Neural cell (in vitro differentiated cells): ENCODE measurements at regions not wholly inside any gene's neighbourhood (a gene's known extent, or its start where the extent isn't known, plus 50 kb on each side); places are given as distances from the start of the nearest gene placed in this dataset.

Experiments used
- H2AFZ ChIP-seq: fragments of 200-600, 300-800 bp; sonication (generic), shearing (Covaris generic); 2 replicates; pipeline ENCODE4 v1.6.0; 2014; ENCODE audit warnings: low read depth, mild to moderate bottlenecking, antibody characterized with exemption, low read length, moderate library complexity
- H3F3A ChIP-seq: fragments of 200-600 bp; shearing (Covaris generic); 2 replicates; pipeline ENCODE4 v1.6.1; 2016; ENCODE audit warnings: mild to moderate bottlenecking, moderate library complexity, mixed read lengths, antibody characterized with exemption, low read length; ENCODE audit not compliant: insufficient read depth, poor library complexity, severe bottlenecking
- H3K27ac ChIP-seq: fragments of 200-600, 300-800 bp; sonication (generic), shearing (Covaris generic); 2 replicates; pipeline ENCODE4 v1.5.1; 2014; ENCODE audit warnings: mild to moderate bottlenecking, low read length, moderate library complexity
- H3K27me3 ChIP-seq: fragments of 300-800, 200-600 bp; sonication (generic), shearing (Covaris generic); 2 replicates; pipeline ENCODE4 v1.6.0; 2014; ENCODE audit warnings: mild to moderate bottlenecking, low read depth, low read length, moderate library complexity; ENCODE audit not compliant: insufficient read depth
- H3K36me3 ChIP-seq: fragments of 300-800, 200-600 bp; sonication (generic), shearing (Covaris generic); 2 replicates; pipeline ENCODE4 v1.5.1; 2014; ENCODE audit warnings: mild to moderate bottlenecking, antibody characterized with exemption, low read length, moderate library complexity; ENCODE audit not compliant: insufficient read depth
- H3K4me2 ChIP-seq: fragments of 300-800, 200-600 bp; sonication (generic), shearing (Covaris generic); 2 replicates; pipeline ENCODE4 v1.6.0; 2014; ENCODE audit warnings: mild to moderate bottlenecking, low read length
- H3K4me3 ChIP-seq: fragments of 300-800, 200-600 bp; sonication (generic), shearing (Covaris generic); 2 replicates; pipeline ENCODE4 v1.5.1; 2014; ENCODE audit warnings: mild to moderate bottlenecking, low read length, moderate library complexity
- H3K79me2 ChIP-seq: fragments of 200-600 bp; shearing (Covaris generic); replicated peaks from 2 replicates; pipeline ENCODE4 v1.6.0; 2014; ENCODE audit warnings: mild to moderate bottlenecking, low read length, moderate library complexity; ENCODE audit not compliant: insufficient read depth
- H3K9ac ChIP-seq: fragments of 300-800, 200-600 bp; sonication (generic), shearing (Covaris generic); 2 replicates; pipeline ENCODE4 v1.6.1; 2016; ENCODE audit warnings: mild to moderate bottlenecking, low read length, mixed read lengths
- H3K9me2 ChIP-seq: fragments of 200-600 bp; shearing (Covaris generic); 2 replicates; pipeline ENCODE4 v1.6.1; 2016; ENCODE audit warnings: mild to moderate bottlenecking, low read length, mixed read lengths; ENCODE audit not compliant: insufficient read depth
- H3K9me3 ChIP-seq: fragments of 200-600, 300-800 bp; sonication (generic), shearing (Covaris generic); 2 replicates; pipeline ENCODE4 v1.6.1; 2016; ENCODE audit warnings: mild to moderate bottlenecking, mixed run types, low read length, moderate library complexity, mixed read lengths
- H4K20me1 ChIP-seq: fragments of 200-600 bp; shearing (Covaris generic); 2 replicates; pipeline ENCODE4 v1.6.1; 2016; ENCODE audit warnings: mild to moderate bottlenecking, mixed run types; ENCODE audit not compliant: insufficient read depth
- CTCF ChIP-seq: fragments of 450-650 bp; IDR thresholded peaks from 2 replicates; pipeline ENCODE4 v1.5.1; 2014; ENCODE audit warnings: antibody characterized with exemption, mild to moderate bottlenecking, moderate library complexity; ENCODE audit not compliant: poor library complexity, severe bottlenecking
- EP300 ChIP-seq: fragments of 450-650 bp; conservative IDR thresholded peaks from 2 replicates; pipeline ENCODE4 v1.6.1; 2014; ENCODE audit warnings: antibody characterized with exemption, mild to moderate bottlenecking, moderate library complexity; ENCODE audit not compliant: poor library complexity, severe bottlenecking
- EZH2 ChIP-seq: fragments of 200-600, 300-800 bp; shearing (Covaris generic), sonication (generic); IDR thresholded peaks from 2 replicates; pipeline ENCODE4 v1.6.1; 2014; ENCODE audit warnings: antibody characterized with exemption, low read length, borderline replicate concordance, mild to moderate bottlenecking; ENCODE audit not compliant: insufficient read depth, poor library complexity, severe bottlenecking
- MXI1 ChIP-seq: fragments of 450-650 bp; conservative IDR thresholded peaks from 2 replicates; pipeline ENCODE4 v1.6.1; 2014; ENCODE audit warnings: antibody characterized with exemption, mild to moderate bottlenecking; ENCODE audit not compliant: poor library complexity, severe bottlenecking
- POLR2AphosphoS5 ChIP-seq: IDR thresholded peaks from 2 replicates; pipeline ENCODE4 v1.6.1; 2012
- RAD21 ChIP-seq: fragments of 450-650 bp; conservative IDR thresholded peaks from 2 replicates; pipeline ENCODE4 v1.6.1; 2014; ENCODE audit warnings: antibody characterized with exemption, mild to moderate bottlenecking, moderate library complexity
- TF ChIP-seq, protein P1 (sequence below): IDR thresholded peaks from 2 replicates; pipeline ENCODE4 v1.6.1; 2012; ENCODE audit warnings: borderline replicate concordance

DNA sequence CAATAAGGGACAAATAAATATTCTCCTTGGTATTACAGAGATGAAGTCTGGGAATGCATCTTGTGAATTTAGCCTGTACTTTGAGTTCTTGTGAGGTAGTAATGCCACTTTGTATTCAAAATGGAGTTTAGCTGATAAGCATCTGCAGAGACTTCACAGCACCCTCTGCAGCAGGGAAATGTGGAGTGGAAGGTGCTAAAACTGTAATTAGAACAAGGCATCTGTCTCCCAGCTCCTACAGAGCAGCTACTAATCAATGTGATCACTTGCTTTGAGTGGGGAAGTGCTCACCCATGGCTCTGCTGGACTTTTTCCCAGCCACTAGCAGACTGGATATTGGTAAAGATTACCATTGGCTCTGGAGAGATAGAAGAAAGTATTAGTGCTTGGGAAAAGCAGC lies 56.2 kb upstream of the TMEFF2 start:
- Histone ChIP-seq H3K4me3 (no peak overlapping the region), H3K9me2 (no peaks in the 10 kb centered on the region), H3F3A (no peaks in the 10 kb centered on the region), H3K79me2 (no peaks in the 10 kb centered on the region), H3K27ac (no peak overlapping the region), H3K9ac (no peak overlapping the region), H3K4me2 (no peak overlapping the region), H2AFZ (no peak overlapping the region), H3K27me3 (no peaks in the 10 kb centered on the region), H4K20me1 (no peaks in the 10 kb centered on the region), H3K9me3 (no peaks in the 10 kb centered on the region), H3K36me3 (no peaks in the 10 kb centered on the region)
- TF ChIP-seq, protein P1, sequence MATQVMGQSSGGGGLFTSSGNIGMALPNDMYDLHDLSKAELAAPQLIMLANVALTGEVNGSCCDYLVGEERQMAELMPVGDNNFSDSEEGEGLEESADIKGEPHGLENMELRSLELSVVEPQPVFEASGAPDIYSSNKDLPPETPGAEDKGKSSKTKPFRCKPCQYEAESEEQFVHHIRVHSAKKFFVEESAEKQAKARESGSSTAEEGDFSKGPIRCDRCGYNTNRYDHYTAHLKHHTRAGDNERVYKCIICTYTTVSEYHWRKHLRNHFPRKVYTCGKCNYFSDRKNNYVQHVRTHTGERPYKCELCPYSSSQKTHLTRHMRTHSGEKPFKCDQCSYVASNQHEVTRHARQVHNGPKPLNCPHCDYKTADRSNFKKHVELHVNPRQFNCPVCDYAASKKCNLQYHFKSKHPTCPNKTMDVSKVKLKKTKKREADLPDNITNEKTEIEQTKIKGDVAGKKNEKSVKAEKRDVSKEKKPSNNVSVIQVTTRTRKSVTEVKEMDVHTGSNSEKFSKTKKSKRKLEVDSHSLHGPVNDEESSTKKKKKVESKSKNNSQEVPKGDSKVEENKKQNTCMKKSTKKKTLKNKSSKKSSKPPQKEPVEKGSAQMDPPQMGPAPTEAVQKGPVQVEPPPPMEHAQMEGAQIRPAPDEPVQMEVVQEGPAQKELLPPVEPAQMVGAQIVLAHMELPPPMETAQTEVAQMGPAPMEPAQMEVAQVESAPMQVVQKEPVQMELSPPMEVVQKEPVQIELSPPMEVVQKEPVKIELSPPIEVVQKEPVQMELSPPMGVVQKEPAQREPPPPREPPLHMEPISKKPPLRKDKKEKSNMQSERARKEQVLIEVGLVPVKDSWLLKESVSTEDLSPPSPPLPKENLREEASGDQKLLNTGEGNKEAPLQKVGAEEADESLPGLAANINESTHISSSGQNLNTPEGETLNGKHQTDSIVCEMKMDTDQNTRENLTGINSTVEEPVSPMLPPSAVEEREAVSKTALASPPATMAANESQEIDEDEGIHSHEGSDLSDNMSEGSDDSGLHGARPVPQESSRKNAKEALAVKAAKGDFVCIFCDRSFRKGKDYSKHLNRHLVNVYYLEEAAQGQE = no peak
- TF ChIP-seq CTCF (no peak), RAD21 (no peak), MXI1 (no peak), POLR2AphosphoS5 (no peak), EP300 (no peak), EZH2 (no peak)

- no peaks in the 10 kb centered on the region for H3K79me2 ChIP-seq
- no peak for TF ChIP-seq EZH2
- TF ChIP-seq RAD21 = no peak
- no peak for TF ChIP-seq CTCF
- no peak for TF ChIP-seq POLR2AphosphoS5
- TF ChIP-seq MXI1 = no peak
- TF ChIP-seq, protein P1 = no peak
- no peaks in the 10 kb centered on the region for H3K27me3 ChIP-seq
- no peaks in the 10 kb centered on the region for H3F3A ChIP-seq
- no peaks in the 10 kb centered on the region for H4K20me1 ChIP-seq
- H3K36me3 ChIP-seq = no peaks in the 10 kb centered on the region
- H2AFZ ChIP-seq = no peak overlapping the region
- no peak overlapping the region for H3K4me2 ChIP-seq
- no peak overlapping the region for H3K4me3 ChIP-seq
- H3K9me3 ChIP-seq = no peaks in the 10 kb centered on the region
- H3K9ac ChIP-seq = no peak overlapping the region
- no peak overlapping the region for H3K27ac ChIP-seq
- no peaks in the 10 kb centered on the region for H3K9me2 ChIP-seq
Observed at GRCh38 chr2:192247456-192247855, 52.7 kb upstream of the TMEFF2 start.
